NB4 (cell line): ENCODE measurements at regions not wholly inside any gene's neighbourhood (a gene's known extent, or its start where the extent isn't known, plus 50 kb on each side); places are given as distances from the start of the nearest gene placed in this dataset.
"Not testable (repeated sequence)": the region's sequence is repeated elsewhere in the genome, so short reads cannot be mapped to it uniquely, and the experiment has no call there.

ENCODE experiments used
- DNase-seq: peaks from one replicate; pipeline ENCODE4 v3.0.0; 2010; ENCODE audit warnings: low read depth
- H3K4me3 ChIP-seq: one replicate; pipeline ENCODE4 v1.5.1; 2011; ENCODE audit warnings: mild to moderate bottlenecking, low read depth, low read length, moderate library complexity
- MYC ChIP-seq: IDR thresholded peaks from 2 replicates; pipeline ENCODE4 v1.6.1; 2011; ENCODE audit warnings: low read depth, low read length
- POLR2A ChIP-seq: IDR thresholded peaks from 2 replicates; pipeline ENCODE4 v1.6.1; 2011; ENCODE audit warnings: mild to moderate bottlenecking; ENCODE audit not compliant: insufficient read length; ENCODE audit errors: extremely low read depth
- TF ChIP-seq, protein P1 (sequence below): IDR thresholded peaks from one replicate; pipeline ENCODE4 v1.5.1; 2012; ENCODE audit warnings: low read depth, low read length
- TF ChIP-seq, protein P2 (sequence below): IDR thresholded peaks from 2 replicates; pipeline ENCODE4 v1.6.1; 2011; ENCODE audit warnings: low read depth, low read length

DNA sequence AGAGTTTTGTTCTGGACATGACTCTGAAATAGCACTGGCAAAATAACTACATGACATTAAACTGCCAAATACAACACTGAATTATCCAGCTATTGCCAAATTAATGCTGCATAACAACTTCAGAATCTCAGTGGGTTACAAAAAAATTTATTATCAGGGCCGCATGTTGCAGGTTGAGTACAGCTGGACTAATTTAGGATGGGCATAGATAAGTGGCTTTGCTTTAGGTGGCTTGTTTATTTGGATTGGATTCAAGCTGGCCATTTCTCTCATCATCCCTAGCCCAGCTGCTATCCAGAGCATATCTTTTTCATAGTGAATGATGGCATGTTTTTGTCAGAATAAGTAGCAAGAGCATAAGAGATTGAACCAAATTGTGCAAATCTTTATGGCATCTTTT lies 1277.1 kb downstream of the REEP3 start:
- no peak for DNase-seq
- TF ChIP-seq, protein P1, sequence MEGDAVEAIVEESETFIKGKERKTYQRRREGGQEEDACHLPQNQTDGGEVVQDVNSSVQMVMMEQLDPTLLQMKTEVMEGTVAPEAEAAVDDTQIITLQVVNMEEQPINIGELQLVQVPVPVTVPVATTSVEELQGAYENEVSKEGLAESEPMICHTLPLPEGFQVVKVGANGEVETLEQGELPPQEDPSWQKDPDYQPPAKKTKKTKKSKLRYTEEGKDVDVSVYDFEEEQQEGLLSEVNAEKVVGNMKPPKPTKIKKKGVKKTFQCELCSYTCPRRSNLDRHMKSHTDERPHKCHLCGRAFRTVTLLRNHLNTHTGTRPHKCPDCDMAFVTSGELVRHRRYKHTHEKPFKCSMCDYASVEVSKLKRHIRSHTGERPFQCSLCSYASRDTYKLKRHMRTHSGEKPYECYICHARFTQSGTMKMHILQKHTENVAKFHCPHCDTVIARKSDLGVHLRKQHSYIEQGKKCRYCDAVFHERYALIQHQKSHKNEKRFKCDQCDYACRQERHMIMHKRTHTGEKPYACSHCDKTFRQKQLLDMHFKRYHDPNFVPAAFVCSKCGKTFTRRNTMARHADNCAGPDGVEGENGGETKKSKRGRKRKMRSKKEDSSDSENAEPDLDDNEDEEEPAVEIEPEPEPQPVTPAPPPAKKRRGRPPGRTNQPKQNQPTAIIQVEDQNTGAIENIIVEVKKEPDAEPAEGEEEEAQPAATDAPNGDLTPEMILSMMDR = no peak
- no peak for TF ChIP-seq MYC
- TF ChIP-seq, protein P2, sequence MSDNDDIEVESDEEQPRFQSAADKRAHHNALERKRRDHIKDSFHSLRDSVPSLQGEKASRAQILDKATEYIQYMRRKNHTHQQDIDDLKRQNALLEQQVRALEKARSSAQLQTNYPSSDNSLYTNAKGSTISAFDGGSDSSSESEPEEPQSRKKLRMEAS = no peak
- TF ChIP-seq POLR2A = no peak
- no peak overlapping the region for H3K4me3 ChIP-seq

DNA sequence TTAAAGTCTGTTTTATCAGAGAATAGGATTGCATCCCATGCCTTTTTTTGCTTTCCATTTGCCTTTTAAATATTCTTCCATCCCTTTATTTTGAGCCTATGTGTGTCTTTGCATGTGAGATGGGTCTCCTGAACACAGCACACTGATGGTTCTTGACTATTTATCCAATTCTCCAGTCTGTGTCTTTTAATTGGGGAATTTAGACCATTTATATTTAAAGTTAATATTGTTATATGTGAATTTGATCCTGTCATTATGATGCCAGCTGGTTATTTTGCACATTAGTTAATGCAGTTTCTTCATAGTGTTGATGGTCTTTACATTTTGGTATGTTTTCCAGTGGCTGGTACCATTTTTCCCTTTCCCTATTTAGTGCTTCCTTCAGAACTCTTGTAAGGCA lies 1287.0 kb downstream of the REEP3 start:
- not testable (repeated sequence) for DNase-seq, H3K4me3 ChIP-seq

DNA sequence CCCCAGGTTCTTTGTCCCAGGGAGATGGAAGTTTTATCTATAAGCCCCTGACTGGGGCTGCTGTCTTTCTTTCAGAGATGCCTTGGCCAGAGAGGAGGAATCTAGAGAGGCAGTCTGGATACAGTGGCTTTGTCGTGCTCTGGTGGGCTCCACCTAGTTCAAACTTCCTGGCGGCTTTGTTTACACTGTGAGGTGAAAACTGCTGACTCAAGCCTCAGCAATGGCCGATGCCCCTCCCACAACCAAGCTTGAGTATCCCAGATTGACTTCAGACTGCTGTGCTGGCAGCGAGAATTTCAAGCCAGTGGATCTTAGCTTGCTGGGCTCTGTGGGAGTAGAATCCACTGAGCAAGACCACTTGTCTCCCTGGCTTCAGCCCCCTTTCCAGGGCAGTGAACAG lies 1288.8 kb downstream of the REEP3 start:
- DNase-seq, H3K4me3 ChIP-seq: not testable (repeated sequence)

DNA sequence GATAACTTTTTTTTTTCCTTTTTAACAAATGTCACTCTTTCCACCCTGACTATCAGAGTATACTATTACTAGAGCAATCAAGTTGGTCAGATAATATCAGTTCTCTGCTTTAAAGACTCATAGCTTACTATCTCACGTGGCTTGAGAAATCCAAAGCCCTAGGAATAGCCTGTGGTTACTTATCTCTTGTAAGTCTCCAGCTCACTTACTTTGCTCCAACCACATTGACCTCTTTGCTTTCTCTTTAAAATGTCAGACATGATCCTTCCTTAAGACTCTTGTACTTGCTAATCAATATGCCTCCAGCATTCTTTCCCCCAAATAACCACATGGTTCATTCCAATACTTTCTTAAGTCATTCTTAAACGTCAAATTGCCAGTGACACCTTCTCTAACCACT lies 1292.2 kb downstream of the REEP3 start:
- H3K4me3 ChIP-seq = no peak overlapping the region
- TF ChIP-seq, protein P1 = no peak
- TF ChIP-seq MYC = no peak
- TF ChIP-seq POLR2A = no peak
- TF ChIP-seq, protein P2 = no peak
- no peak for DNase-seq

DNA sequence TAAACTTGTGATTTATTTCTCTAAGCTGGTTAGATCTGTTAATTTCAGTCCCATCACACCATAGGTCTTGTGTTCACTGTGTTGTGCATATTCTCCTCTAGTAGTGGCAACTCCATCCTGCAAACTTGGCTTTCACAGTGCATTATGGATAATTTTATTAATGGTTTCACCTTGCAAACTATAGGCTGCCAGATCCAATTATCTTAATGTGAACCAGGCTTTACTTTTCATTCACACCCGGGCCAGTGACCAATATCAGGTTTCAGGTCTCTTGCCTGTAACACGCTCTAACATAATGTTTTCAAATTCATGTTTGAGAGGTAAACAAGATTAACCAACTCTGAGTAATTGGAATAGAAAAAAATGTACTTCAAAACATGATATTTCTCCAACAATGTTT lies 1293.0 kb downstream of the REEP3 start:
- H3K4me3 ChIP-seq = no peak overlapping the region
- DNase-seq = no peak
- TF ChIP-seq, protein P1 = no peak
- TF ChIP-seq POLR2A = no peak
- TF ChIP-seq MYC = no peak
- TF ChIP-seq, protein P2 = no peak

DNA sequence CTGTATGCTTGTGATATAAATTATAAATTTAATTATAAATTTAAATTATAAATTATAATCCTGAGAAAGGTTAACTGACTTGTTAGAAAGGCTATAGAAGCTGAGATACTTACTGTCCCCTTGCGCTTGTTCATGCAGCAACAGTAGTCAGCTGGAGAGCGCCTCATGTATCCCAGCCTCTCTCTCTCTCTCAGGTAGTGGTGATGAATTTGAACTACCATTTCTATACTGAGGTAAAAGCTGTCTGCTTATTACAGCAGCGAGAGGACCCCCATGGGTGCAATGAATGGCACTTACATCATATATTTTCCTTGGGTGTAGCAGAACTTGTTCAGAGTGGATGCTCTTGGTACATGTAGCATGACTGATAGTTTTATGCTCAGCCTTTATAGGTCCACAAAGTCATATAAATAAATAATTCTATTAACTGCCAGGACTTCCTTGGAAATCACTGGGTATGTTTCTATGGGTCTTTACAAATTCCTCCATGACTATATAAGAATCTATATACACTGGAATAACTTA lies 1308.7 kb downstream of the REEP3 start:
- no peak for DNase-seq
- TF ChIP-seq MYC (no peak), POLR2A (no peak)
- TF ChIP-seq, protein P2 = no peak
- TF ChIP-seq, protein P1 = no peak
- H3K4me3 ChIP-seq = no peak overlapping the region

DNA sequence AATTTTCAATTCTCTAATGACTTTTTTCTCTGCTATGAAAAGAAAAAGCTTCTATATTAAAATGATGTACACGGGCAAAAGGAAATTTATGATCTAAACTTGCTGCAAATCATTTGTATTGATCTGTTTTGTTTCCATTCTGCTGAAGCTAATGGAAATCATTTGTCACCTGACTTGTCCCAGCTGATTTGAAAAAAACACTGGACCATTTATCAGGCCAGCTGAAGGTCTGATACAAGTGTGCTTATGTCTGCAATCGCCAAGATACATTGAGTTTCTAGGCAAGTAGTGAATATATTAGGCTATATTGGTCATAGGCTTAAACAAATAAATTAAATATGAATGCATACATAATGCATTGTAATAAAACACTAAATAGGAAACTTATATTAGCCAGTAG lies 1309.7 kb downstream of the REEP3 start:
- no peak overlapping the region for H3K4me3 ChIP-seq
- no peak for DNase-seq
- TF ChIP-seq, protein P1 = no peak
- TF ChIP-seq POLR2A = no peak
- TF ChIP-seq, protein P2 = no peak
- no peak for TF ChIP-seq MYC
